HUDEP-2 (cell line): ENCODE measurements at regions not wholly inside any gene's neighbourhood (a gene's known extent, or its start where the extent isn't known, plus 50 kb on each side); places are given as distances from the start of the nearest gene placed in this dataset.

Source experiments
- DNase-seq, 76 experiments: peaks; one replicate each; lab custom pipeline; 2025; ENCODE audit not compliant: unreplicated experiment in 76 of 76; lab: John Stamatoyannopoulos, UW

GRCh38 chr13:79681069-79681468, 200.1 kb downstream of the NDFIP2 start:
- no peak for DNase-seq

GRCh38 chr13:79680485-79680884, 199.5 kb downstream of the NDFIP2 start:
- DNase-seq: no peak

GRCh38 chr13:79679334-79679733, 198.4 kb downstream of the NDFIP2 start:
- DNase-seq: peak in 46 of 76 experiments; percentile 0 to 59 (median 18)

- no peak for DNase-seq
These were observed 197.1 kb downstream of the NDFIP2 start for GRCh38 chr13:79678100-79678499.

GRCh38 chr13:79675931-79676660, 195.1 kb downstream of the NDFIP2 start:
- no peak for DNase-seq

- no peak for DNase-seq
These were observed 194.0 kb downstream of the NDFIP2 start for GRCh38 chr13:79674765-79675515.

- DNase-seq: no peak
These were observed 193.0 kb downstream of the NDFIP2 start for GRCh38 chr13:79673993-79674377.

- DNase-seq: no peak
These were observed 192.5 kb downstream of the NDFIP2 start for GRCh38 chr13:79673310-79673992.

- no peak for DNase-seq
These were observed 190.5 kb downstream of the NDFIP2 start for GRCh38 chr13:79671420-79671819.

GRCh38 chr13:79668201-79668752, 187.3 kb downstream of the NDFIP2 start:
- DNase-seq: no peak

- no peak for DNase-seq
These were observed 186.8 kb downstream of the NDFIP2 start for GRCh38 chr13:79667771-79668170.

GRCh38 chr13:79663977-79664636, 183.2 kb downstream of the NDFIP2 start:
- no peak for DNase-seq

- DNase-seq: no peak
These were observed 182.5 kb downstream of the NDFIP2 start for GRCh38 chr13:79663435-79663834.

- peak in 7 of 76 experiments; percentile 1 to 20 (median 6) for DNase-seq
These were observed 181.9 kb downstream of the NDFIP2 start for GRCh38 chr13:79662882-79663281.

- no peak for DNase-seq
These were observed 179.4 kb downstream of the NDFIP2 start for GRCh38 chr13:79660361-79660760.

- DNase-seq: no peak
These were observed 178.2 kb downstream of the NDFIP2 start for GRCh38 chr13:79659121-79659521.

GRCh38 chr13:79658333-79658975, 177.5 kb downstream of the NDFIP2 start:
- no peak for DNase-seq

- DNase-seq: no peak
These were observed 174.6 kb downstream of the NDFIP2 start for GRCh38 chr13:79655509-79655908.

- DNase-seq: no peak
These were observed 173.6 kb downstream of the NDFIP2 start for GRCh38 chr13:79654520-79654919.

- DNase-seq: no peak
These were observed 169.7 kb downstream of the NDFIP2 start for GRCh38 chr13:79650688-79651087.
